Astrocyte of the cerebellum (primary cell): ENCODE measurements at regions not wholly inside any gene's neighbourhood (a gene's known extent, or its start where the extent isn't known, plus 50 kb on each side); places are given as distances from the start of the nearest gene placed in this dataset.

ENCODE experiments used
- DNase-seq: peaks from one replicate; pipeline ENCODE4 v3.0.0-alpha.2; 2011; ENCODE audit warnings: low read depth
- H3K4me3 ChIP-seq: 2 replicates; pipeline ENCODE4 v1.5.1; 2011; ENCODE audit warnings: mild to moderate bottlenecking, low read depth, low read length, moderate library complexity
- in situ Hi-C: cut with HindIII; loops from 2 replicates; pipeline ENCODE4 v1.10.0; 2017; ENCODE audit warnings: low sequenced_read_pairs
- TF ChIP-seq, protein P1 (sequence below): IDR thresholded peaks from 2 replicates; pipeline ENCODE4 v1.5.1; 2012; ENCODE audit warnings: low read length, low read depth, moderate library complexity, mild to moderate bottlenecking; ENCODE audit errors: missing control alignments

DNA sequence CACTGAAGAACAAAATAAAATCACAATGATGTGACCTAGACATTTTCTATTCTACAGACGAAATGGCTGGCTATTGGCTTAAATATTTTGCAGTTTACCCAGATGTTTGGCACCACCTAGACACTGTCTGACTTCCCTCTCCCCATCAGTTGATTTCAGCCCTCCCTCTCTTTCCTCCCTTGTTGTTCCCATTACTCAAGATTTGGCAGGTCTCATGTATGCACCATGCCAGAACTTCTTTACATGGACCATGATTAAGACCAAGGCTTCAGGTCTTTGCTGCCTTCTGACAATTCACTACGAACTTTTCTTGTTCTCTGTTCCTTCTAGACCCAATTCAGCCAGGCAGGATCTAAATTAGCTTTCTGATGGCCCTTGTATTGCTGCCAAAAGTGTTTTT lies 66.6 kb upstream of the GDNF start:
- in situ Hi-C loops, result no loop called here
- H3K4me3 ChIP-seq, result no peak overlapping the region
- TF ChIP-seq, protein P1, sequence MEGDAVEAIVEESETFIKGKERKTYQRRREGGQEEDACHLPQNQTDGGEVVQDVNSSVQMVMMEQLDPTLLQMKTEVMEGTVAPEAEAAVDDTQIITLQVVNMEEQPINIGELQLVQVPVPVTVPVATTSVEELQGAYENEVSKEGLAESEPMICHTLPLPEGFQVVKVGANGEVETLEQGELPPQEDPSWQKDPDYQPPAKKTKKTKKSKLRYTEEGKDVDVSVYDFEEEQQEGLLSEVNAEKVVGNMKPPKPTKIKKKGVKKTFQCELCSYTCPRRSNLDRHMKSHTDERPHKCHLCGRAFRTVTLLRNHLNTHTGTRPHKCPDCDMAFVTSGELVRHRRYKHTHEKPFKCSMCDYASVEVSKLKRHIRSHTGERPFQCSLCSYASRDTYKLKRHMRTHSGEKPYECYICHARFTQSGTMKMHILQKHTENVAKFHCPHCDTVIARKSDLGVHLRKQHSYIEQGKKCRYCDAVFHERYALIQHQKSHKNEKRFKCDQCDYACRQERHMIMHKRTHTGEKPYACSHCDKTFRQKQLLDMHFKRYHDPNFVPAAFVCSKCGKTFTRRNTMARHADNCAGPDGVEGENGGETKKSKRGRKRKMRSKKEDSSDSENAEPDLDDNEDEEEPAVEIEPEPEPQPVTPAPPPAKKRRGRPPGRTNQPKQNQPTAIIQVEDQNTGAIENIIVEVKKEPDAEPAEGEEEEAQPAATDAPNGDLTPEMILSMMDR, result no peak
- DNase-seq, result no peak

DNA sequence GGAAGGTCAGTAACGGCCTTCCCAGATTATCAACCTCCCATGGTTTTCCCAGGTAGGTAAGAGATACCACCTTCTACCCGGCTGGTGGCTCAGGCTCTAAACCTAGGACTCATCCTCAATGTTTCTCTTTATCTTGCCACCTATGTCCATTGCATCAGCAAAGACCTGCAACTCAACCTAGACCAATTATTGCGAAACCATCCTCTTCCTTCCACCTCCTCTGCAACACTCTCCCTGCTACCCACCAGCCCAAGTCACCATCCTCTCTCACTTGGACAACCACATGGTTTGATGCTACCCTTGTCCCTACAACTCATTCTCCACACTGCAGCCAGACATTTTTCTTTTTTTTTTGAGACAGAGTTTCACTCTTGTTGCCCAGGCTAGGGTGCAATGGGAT lies 65.4 kb upstream of the GDNF start:
- no peak for DNase-seq
- in situ Hi-C loops, result no loop called here
- TF ChIP-seq, protein P1, result no peak
- no peak overlapping the region for H3K4me3 ChIP-seq

DNA sequence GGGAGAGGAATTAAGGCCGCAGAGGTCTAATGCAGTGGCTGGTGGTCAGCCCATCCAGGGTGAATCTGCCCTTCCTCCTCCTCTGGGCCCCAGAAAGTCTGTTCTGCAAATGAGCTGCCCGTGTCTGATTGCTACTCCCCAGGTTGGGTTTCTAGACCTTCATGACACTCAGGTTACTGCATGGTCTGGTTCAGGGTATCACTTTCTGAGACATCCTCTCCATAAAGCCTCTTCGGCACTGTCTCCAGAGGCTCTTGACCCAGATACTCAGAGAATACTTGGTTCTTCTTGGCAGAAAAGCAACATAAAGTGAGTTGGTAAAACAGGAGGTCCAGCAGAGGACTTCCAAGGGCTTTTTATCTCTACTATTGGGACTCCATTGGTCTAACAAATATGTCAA lies 62.5 kb upstream of the GDNF start:
- in situ Hi-C loops, result no loop called here
- no peak overlapping the region for H3K4me3 ChIP-seq
- DNase-seq, result no peak
- TF ChIP-seq, protein P1, result no peak

DNA sequence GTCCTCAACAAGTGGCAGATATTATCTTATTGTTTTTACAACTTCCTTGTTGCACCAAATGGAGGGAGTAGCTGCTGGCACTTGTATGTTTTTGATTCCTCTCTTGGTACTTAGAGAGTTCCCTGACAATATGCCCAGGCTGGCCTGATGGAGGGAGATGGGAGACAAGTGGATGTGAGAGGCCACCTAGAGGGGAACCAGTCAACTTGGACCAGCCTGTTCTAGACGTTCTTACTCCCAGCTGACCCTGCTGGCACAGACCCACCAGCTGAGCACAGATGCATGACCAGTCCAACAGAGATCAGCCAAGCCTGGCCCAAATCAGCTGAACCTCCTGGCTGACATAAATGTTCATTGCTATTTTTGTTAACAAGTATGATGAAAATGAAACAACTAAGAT lies 60.9 kb upstream of the GDNF start:
- no peak for DNase-seq
- TF ChIP-seq, protein P1, result no peak
- H3K4me3 ChIP-seq, result no peak overlapping the region
- in situ Hi-C loops, result no loop called here

DNA sequence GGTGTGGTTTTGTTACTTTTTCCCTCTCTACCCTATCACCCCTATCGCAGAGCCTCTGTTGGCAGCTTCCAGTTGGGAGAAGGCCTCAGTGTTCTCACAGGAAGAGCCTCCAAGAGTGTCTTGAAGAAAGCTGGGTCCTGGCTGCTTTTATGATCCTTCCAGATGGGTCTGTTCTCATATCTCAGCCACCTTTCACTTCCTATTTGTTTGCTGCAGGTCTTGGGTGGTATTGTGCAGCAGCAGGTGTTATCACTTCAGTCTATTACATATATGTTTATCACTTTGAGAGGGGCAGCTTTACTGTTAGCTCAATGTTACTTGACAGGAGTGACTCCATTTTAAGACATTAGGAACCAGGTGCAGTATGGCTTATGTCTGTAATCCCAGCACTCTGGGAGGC lies 59.2 kb upstream of the GDNF start:
- no peak for DNase-seq
- in situ Hi-C loops, result no loop called here
- TF ChIP-seq, protein P1, result no peak

DNA sequence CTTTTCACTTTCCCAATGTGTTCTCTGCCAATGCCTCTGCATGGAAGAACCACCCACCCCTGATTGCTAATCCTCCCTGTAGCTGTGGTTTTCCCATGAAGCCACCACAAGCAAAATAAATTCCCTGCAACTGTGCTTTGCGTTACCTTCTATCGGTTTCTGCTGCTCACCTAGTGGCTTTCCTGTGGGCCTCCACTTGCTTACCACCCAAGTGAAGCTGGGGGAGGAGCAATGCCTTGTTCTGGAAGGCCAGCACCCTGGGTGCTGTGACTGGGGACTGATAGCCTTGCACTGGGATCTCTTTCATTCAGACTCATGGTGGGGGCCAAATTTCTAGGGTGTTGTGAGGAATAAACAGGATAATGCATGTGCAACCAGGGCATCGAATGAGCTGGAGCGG lies 56.3 kb upstream of the GDNF start:
- H3K4me3 ChIP-seq, result no peak overlapping the region
- TF ChIP-seq, protein P1, result no peak
- DNase-seq, result no peak
- in situ Hi-C loops, result no loop called here

More for the DNA sequence above, 59.2 kb upstream of the GDNF start:
- no peak overlapping the region for H3K4me3 ChIP-seq

DNA sequence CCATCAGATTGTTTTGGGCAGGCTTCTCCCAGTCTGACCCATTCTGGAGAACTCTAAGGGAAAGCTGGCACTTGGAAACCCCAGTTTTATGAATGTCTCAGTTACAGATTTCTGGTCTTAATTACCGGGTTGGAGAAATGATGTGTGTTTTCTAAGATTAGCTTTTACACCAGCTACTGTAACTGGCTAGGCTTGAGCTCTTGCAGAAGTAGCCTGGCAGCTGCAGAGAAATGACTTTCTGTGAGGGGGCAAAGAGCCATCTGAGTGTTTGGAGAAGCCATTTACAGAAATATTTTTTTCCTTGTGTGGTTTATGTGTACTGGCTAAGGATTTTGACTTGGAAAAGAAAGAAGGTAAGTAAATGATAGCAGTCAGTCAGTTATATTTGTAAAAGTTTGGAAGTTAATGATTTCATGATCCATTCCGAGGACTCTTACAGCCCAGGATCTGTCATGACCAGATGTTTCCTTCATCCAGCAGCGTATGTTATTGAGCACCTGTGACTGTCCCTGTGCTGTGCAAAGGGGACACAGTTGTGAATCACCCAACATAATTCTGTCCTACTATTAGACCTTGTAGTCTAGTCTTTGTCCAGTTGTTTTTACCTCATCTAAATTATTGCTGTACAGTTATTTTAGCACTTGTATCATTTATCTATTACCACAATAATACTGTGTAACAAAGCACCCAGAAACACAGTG lies 53.7 kb upstream of the GDNF start:
- no peak overlapping the region for H3K4me3 ChIP-seq
- no peak for DNase-seq
- in situ Hi-C loops, result no loop called here
- TF ChIP-seq, protein P1, result no peak
